ENCODE measurements at regions not wholly inside any gene's neighbourhood (a gene's known extent, or its start where the extent isn't known, plus 50 kb on each side); places are given as distances from the start of the nearest gene placed in this dataset.

DNA sequence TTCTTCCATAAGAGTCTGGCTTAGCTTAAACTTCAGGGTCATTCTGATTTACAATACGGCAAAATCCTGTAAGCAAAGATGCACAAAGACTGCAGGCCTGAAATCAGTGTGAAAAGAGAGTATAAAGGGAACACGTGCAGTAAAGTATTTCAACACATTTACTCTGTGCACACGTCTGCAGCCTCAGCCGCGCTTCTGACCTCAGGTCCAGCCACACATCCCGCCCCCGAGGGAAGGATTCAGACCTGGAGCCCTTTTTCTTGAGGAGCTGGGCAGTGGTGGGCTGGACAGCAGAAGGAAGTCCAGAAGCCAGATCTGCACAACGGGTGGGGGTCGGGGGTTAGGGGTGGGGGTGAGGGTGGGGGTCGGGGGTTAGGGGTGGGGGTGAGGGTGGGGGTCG lies 58.9 kb upstream of the FAM20C start:
- Histone ChIP-seq H3K4me1 (ENCODE audit: control insufficient read depth in 1 of 2, insufficient read depth in 2 of 2, low read length in 2 of 2) (peaks cover 49 to 56% of the 10 kb centered on the region in 2 donors), H3K79me2 (ENCODE audit: insufficient read depth, low read length) (no peaks in the 10 kb centered on the region), H3K27me3 (ENCODE audit: control insufficient read depth in 2 of 2, insufficient read depth in 2 of 2, low read length in 2 of 2) (no peaks in the 10 kb centered on the region), H4K20me1 (ENCODE audit: insufficient read depth, low read length) (no peaks in the 10 kb centered on the region), H2AFZ (ENCODE audit: insufficient read depth, low read depth, low read length, poor library complexity, severe bottlenecking) (no peak overlapping the region), H3K4me3 (replicated peaks in 1 of 3; ENCODE audit: low read depth in 2 of 3, low read length in 3 of 3) (no peak overlapping the region), H3K9me3 (replicated peaks in 1 of 2; ENCODE audit: control insufficient read depth in 1 of 2, insufficient read depth in 1 of 2, low read length in 2 of 2) (no peaks in the 10 kb centered on the region), H3K4me2 (replicated peaks; ENCODE audit: extremely low read depth, low read length, poor library complexity, severe bottlenecking) (no peak overlapping the region), H3K9ac (ENCODE audit: insufficient read depth, low read length, poor library complexity, severe bottlenecking) (no peak overlapping the region), H3K36me3 (replicated peaks in 1 of 2; ENCODE audit: control insufficient read depth in 1 of 2, insufficient read depth in 2 of 2, low read length in 2 of 2) (no peaks in the 10 kb centered on the region), H3K27ac (ENCODE audit: low read depth in 1 of 2, low read length in 2 of 2) (no peak overlapping the region)
- H3K36me3 Mint-ChIP-seq = no peaks in the 10 kb centered on the region
- H3K4me1 Mint-ChIP-seq = peaks cover 54% of the 10 kb centered on the region
- intact Hi-C loops (cut with micrococcal nuclease) = no loop called here
- no peak for TF ChIP-seq CTCF (IDR thresholded peaks at IDR 0.05)
- DNase-seq = no peak
- H3K4me3 Mint-ChIP-seq = no peak overlapping the region
- H3K9me3 Mint-ChIP-seq = peaks cover 0 to 2% (median 0%) of the 10 kb centered on the region in 7 donors
- H3K27me3 Mint-ChIP-seq (ENCODE audit: low read depth in 3 of 3) = peaks cover 1 to 9% (median 5%) of the 10 kb centered on the region in 3 donors
- WGBS (ENCODE audit: insufficient coverage) = no CpG with 5 or more reads among the region's 11 CpGs
- no peak overlapping the region for H3K27ac Mint-ChIP-seq

- H3K4me3 Mint-ChIP-seq = no peak overlapping the region
- H3K4me1 ChIP-seq (ENCODE audit: control insufficient read depth in 1 of 2, insufficient read depth in 2 of 2, low read length in 2 of 2) = peaks cover 43 to 50% of the 10 kb centered on the region in 2 donors
- no peaks in the 10 kb centered on the region for H3K36me3 ChIP-seq (replicated peaks in 1 of 2; ENCODE audit: control insufficient read depth in 1 of 2, insufficient read depth in 2 of 2, low read length in 2 of 2)
- H3K79me2 ChIP-seq (ENCODE audit: insufficient read depth, low read length) = no peaks in the 10 kb centered on the region
- H3K4me2 ChIP-seq (replicated peaks; ENCODE audit: extremely low read depth, low read length, poor library complexity, severe bottlenecking) = no peak overlapping the region
- H2AFZ ChIP-seq (ENCODE audit: insufficient read depth, low read depth, low read length, poor library complexity, severe bottlenecking) = no peak overlapping the region
- H4K20me1 ChIP-seq (ENCODE audit: insufficient read depth, low read length) = no peaks in the 10 kb centered on the region
- no peak for DNase-seq
- H3K36me3 Mint-ChIP-seq = no peaks in the 10 kb centered on the region
- no peak overlapping the region for H3K9ac ChIP-seq (ENCODE audit: insufficient read depth, low read length, poor library complexity, severe bottlenecking)
- peaks cover 0 to 2% (median 0%) of the 10 kb centered on the region in 7 donors for H3K9me3 Mint-ChIP-seq
- 95% methylated on average over 12 of the region's 15 CpGs for WGBS (ENCODE audit: insufficient coverage)
- H3K9me3 ChIP-seq (replicated peaks in 1 of 2; ENCODE audit: control insufficient read depth in 1 of 2, insufficient read depth in 1 of 2, low read length in 2 of 2) = no peaks in the 10 kb centered on the region
- peaks cover 50% of the 10 kb centered on the region for H3K4me1 Mint-ChIP-seq
- no peaks in the 10 kb centered on the region for H3K27me3 ChIP-seq (ENCODE audit: control insufficient read depth in 2 of 2, insufficient read depth in 2 of 2, low read length in 2 of 2)
- H3K27me3 Mint-ChIP-seq (ENCODE audit: low read depth in 3 of 3) = peaks cover 1 to 9% (median 5%) of the 10 kb centered on the region in 3 donors
- intact Hi-C loops (cut with micrococcal nuclease) = no loop called here
- H3K4me3 ChIP-seq (replicated peaks in 1 of 3; ENCODE audit: low read depth in 2 of 3, low read length in 3 of 3) = no peak overlapping the region
- no peak overlapping the region for H3K27ac Mint-ChIP-seq
- no peak for TF ChIP-seq CTCF (IDR thresholded peaks at IDR 0.05)
- no peak overlapping the region for H3K27ac ChIP-seq (ENCODE audit: low read depth in 1 of 2, low read length in 2 of 2)
Observed at GRCh38 chr7:134029-134428, 58.3 kb upstream of the FAM20C start.

Data from CD14-positive monocyte (primary cell).